Fibroblast of pulmonary artery (primary cell): ENCODE measurements at regions not wholly inside any gene's neighbourhood (a gene's known extent, or its start where the extent isn't known, plus 50 kb on each side); places are given as distances from the start of the nearest gene placed in this dataset.

Experiments used
- DNase-seq: peaks from one replicate; pipeline ENCODE4 v3.0.0-alpha.2; 2010; ENCODE audit warnings: low read depth
- H3K4me3 ChIP-seq: replicated peaks from 2 replicates; pipeline ENCODE4 v1.5.1; 2011; ENCODE audit warnings: low read depth, mild to moderate bottlenecking, control low read depth, low read length, moderate library complexity
- TF ChIP-seq, protein P1 (sequence below): IDR thresholded peaks from 2 replicates; pipeline ENCODE4 v1.5.1; 2011; ENCODE audit warnings: mild to moderate bottlenecking, control low read depth, low read length, inconsistent platforms; ENCODE audit errors: missing control alignments

DNA sequence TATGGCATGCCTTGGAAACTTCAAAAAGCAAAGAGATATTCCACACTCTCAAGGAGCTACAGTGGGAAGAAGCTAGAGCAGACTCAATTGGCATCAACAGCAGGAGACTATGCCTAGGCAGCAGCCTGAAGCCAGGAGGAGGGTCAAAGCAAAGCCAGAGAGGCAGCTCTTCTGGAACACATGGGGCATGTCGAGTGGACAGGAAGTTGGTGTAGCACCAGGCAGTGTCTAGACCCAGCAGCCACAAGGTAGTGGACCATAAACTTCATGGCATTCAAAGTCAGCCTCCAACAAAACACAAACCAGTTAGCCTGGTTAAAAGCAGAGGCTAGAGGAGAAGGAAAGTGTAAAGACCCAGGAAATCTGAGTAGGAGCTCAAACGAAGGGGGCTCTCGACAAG lies 311.2 kb upstream of the PKDCC start:
- TF ChIP-seq, protein P1, sequence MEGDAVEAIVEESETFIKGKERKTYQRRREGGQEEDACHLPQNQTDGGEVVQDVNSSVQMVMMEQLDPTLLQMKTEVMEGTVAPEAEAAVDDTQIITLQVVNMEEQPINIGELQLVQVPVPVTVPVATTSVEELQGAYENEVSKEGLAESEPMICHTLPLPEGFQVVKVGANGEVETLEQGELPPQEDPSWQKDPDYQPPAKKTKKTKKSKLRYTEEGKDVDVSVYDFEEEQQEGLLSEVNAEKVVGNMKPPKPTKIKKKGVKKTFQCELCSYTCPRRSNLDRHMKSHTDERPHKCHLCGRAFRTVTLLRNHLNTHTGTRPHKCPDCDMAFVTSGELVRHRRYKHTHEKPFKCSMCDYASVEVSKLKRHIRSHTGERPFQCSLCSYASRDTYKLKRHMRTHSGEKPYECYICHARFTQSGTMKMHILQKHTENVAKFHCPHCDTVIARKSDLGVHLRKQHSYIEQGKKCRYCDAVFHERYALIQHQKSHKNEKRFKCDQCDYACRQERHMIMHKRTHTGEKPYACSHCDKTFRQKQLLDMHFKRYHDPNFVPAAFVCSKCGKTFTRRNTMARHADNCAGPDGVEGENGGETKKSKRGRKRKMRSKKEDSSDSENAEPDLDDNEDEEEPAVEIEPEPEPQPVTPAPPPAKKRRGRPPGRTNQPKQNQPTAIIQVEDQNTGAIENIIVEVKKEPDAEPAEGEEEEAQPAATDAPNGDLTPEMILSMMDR, result no peak
- DNase-seq, result no peak
- H3K4me3 ChIP-seq, result no peak overlapping the region

DNA sequence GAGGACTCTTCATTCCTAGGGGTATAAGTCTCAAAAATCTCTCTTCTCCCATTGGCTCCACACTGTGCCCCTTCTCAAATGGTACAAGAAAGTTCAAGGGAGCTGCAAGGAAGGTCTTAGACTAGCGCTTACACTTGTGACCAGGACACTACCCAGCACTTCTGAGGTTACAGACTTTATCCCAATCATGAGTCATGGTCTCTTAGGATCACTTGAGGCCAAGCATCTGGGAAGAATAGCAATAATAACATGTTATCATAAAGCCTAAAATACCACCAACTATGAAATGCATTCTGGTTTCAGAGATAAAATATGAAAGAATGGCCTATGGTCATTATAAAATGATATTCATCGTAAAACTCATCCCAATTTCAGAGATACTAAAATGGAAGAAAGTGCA lies 309.9 kb upstream of the PKDCC start:
- TF ChIP-seq, protein P1, result no peak
- no peak overlapping the region for H3K4me3 ChIP-seq
- no peak for DNase-seq

DNA sequence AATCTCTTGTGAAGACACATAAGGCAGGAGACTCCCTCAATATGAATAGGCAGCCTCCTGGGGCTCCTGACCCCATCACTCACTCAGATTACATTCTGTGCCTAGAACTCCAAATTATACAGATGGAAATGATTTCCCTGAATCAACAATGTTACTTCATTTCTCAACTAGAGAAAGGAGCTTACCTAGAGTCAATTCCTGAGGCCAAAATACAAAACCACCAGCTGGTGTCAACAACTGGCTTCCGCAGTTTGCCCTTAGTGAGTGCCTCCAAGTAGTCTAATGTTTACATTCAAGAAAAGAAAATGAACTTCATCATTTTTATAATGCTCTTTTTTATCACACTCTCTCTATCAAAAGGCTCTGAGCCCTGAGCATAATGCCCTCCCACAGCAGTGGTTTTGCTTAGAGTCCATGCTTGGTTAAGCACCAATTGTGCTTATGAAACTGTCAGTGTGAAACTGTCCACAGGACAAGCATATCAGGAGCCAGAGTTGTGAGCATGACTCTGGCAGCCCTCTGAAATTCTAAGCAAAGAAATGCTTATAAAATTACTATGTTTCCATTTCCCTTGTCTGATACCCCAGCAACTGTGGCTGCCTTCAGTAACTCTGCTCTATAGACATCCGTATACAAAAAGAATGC lies 305.7 kb upstream of the PKDCC start:
- TF ChIP-seq, protein P1, result no peak
- H3K4me3 ChIP-seq, result no peak overlapping the region
- no peak for DNase-seq

DNA sequence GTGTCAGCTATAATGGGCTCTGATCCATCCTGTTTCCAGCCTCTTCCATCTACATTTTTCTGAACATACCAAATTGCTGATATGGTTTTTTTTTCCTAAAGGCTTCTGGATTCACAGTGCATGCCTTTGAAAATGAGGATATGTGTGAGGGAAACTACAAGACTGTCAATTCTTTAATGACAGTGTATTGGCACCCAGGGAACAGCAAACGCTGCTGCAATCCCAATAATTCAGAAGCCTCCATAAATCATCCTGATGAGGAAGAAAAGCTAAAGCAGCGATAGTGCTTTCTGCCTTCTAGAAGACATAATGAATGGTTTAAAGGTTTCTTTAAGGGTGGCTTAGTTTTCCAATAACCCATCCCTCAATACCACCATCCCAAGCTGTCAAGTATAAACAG lies 304.5 kb upstream of the PKDCC start:
- TF ChIP-seq, protein P1, result no peak
- no peak for DNase-seq

DNA sequence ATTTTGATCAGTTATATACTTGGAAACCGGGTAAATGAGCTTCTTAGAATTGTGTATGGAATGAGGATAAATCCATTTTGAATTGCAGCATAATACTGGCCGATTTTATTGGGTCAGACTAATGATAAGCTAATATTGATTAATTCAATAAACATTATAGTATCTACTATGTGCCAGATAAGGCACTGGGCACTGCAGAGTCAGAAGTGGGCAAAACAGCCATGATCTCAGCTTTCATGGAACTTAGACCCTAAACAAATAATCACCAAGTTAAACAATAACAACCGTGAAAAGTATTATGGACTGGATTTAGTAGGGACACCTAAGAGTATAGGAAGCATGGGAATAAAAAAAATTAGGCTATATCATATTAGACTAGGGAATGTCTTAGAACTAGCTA lies 297.0 kb upstream of the PKDCC start:
- H3K4me3 ChIP-seq, result no peak overlapping the region
- no peak for DNase-seq
- TF ChIP-seq, protein P1, result no peak

More for the DNA sequence above, 304.5 kb upstream of the PKDCC start:
- no peak overlapping the region for H3K4me3 ChIP-seq

DNA sequence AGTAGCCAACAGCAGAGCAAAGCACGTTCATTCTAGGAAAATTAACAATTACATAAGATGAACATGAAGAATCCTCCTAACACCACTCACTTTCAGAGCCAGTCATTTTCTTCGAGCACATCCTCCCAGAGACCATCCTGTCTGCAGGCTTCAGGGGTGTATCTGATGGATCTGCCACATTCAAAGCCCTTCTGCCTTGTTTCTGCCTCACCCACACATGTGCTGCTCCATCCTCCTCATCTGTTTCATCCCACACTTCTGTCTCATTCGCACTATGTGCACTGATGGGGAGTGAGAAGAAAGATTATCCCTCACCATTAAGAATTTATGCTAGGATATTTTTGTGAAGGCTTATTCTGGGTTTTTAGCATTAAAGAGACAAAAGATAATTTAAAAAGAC lies 287.9 kb upstream of the PKDCC start:
- TF ChIP-seq, protein P1, result no peak
- DNase-seq, result no peak
- H3K4me3 ChIP-seq, result no peak overlapping the region

DNA sequence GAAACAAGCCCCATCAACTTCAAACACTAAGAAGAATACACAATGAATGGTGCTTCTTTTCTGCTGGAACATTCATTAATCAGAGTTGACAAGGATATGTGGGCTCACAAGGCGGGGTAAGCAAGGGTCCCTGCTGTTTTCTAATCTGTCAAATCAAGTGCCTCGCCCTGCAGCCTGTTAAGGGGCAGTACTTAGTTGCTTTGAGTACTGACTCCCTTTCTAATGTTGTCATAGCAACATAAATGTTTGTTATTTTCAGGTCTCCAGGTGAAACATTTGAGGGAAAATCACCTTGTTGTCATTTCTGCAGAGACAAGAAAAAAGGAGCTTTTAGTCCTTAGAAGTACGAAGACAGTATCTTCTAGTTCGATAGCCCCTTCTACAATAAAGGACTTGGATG lies 284.7 kb upstream of the PKDCC start:
- no peak for DNase-seq
- no peak overlapping the region for H3K4me3 ChIP-seq
- TF ChIP-seq, protein P1, result no peak
